ENCODE measurements at regions not wholly inside any gene's neighbourhood (a gene's known extent, or its start where the extent isn't known, plus 50 kb on each side); places are given as distances from the start of the nearest gene placed in this dataset.

DNA sequence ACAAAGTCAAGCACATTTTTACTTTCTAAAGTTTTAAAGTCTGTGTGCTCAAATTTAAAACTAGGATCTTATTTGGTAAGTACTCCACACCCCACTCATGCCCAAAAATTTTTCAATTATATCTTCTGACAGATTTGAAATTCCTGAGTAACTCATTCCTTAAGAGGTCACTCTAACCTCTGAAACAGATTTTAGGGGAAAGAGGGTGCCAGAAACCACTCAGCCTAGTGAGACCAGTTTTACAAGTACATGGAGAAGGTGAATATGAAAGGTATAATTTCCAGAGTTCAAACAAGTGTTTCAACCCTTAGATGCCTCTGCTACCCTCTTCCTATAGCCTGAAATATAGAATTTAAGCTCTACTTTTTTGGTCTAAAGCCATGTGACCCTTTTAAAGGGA lies 79.2 kb downstream of the C7orf25 start:
- DNase-seq (ENCODE audit: low read depth): no peak
- TF ChIP-seq, protein P1, sequence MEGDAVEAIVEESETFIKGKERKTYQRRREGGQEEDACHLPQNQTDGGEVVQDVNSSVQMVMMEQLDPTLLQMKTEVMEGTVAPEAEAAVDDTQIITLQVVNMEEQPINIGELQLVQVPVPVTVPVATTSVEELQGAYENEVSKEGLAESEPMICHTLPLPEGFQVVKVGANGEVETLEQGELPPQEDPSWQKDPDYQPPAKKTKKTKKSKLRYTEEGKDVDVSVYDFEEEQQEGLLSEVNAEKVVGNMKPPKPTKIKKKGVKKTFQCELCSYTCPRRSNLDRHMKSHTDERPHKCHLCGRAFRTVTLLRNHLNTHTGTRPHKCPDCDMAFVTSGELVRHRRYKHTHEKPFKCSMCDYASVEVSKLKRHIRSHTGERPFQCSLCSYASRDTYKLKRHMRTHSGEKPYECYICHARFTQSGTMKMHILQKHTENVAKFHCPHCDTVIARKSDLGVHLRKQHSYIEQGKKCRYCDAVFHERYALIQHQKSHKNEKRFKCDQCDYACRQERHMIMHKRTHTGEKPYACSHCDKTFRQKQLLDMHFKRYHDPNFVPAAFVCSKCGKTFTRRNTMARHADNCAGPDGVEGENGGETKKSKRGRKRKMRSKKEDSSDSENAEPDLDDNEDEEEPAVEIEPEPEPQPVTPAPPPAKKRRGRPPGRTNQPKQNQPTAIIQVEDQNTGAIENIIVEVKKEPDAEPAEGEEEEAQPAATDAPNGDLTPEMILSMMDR (IDR thresholded peaks at IDR 0.05; ENCODE audit: low read length, missing control alignments): no peak

DNA sequence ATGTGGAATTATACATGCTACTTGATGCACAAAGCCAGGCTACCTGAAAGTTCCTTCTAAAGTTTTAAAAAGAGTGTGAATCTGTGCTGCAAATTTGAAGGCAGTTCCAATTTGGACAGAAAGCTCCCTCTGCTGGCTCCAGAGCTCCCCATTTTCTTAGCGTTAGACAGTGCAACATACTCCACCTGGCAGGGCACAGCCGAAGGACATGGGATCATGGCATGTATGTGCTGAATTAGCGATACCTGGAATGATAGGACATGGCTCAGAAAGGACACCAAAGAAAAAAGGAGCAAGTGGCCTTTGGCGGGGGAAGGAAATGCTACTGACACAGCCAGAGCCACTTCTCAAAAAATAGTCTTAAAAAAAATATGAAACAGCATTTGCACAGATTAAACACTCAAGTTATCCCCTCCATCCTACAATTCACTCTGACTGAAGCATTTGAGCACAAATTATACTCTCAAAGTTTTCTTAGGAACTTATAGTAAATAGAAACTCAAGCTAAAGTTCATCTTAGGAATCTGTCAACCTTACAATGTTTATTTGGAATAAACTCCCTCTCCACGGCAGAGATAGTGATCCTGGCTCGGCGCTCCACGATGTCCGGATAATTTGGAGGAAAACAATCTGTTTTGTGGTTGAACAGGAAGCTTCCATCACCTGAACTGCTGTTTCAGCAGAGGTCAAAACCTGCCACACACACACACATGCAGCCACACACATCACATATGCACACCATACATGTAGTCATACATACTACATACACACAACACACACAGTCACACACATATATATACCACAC lies 80.0 kb downstream of the C7orf25 start:
- DNase-seq (ENCODE audit: low read depth): peak; percentile 62
- TF ChIP-seq, protein P1 (IDR thresholded peaks at IDR 0.05; ENCODE audit: low read length, missing control alignments): peak; percentile 84
- no peak overlapping the region for H3K4me3 ChIP-seq (replicated peaks; ENCODE audit: low read depth, low read length)

More for the DNA sequence above, 79.2 kb downstream of the C7orf25 start:
- H3K4me3 ChIP-seq (replicated peaks; ENCODE audit: low read depth, low read length): no peak overlapping the region

DNA sequence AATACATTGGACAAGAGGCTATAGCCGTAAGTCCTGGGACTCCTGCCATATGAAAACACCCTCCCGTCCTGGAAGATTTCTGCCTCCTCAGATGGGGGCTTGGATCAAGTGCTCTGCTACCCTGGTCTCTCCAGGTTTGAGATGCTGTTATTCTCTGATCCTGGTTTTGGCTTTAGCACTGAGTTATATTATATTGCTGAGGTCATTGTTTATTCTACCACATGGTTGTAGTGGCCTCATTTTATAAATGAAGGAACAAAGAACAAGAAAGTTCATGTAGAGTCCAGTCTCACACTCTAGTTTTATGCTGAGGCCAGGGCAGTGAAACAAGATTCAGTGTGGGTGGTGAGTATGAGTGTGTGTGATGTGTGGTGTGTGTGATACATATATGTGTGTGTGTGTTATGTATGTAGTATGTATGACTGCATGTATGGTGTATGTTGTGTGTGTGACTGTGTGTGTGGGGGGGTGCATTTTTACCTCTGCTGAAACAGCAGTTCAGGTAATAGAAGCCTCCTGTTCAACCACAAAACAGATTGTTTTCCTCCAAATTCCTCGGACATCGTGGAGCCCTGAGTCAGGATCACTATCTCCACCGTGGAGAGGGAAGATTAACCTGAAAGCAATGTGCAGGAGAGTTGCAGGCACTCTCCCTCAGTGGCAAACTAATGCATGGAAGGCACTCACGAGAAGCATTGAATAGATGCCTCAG lies 80.7 kb downstream of the C7orf25 start:
- H3K4me3 ChIP-seq (replicated peaks; ENCODE audit: low read depth, low read length): no peak overlapping the region
- DNase-seq (ENCODE audit: low read depth): peak; percentile 2
- TF ChIP-seq, protein P1 (IDR thresholded peaks at IDR 0.05; ENCODE audit: low read length, missing control alignments): no peak

DNA sequence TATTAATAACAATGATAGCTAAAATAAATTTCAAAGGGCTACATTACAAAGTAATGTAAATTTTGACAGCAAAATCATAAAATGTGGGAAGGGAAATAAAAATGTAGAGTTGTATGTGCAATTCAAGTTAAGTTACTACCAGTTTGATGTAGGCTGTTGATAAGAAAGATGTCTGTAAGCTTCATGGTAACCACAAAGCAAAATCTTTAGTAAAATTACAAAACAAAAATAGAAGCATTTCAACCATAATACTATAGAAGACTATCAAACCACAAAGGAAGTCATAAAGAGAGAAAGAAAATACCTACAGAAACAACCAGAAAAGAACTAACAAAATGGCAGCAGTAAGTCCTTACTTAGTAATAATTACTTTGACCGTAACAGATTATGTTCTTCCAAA lies 99.1 kb downstream of the C7orf25 start:
- no peak overlapping the region for H3K4me3 ChIP-seq (replicated peaks; ENCODE audit: low read depth, low read length)
- no peak for DNase-seq (ENCODE audit: low read depth)
- TF ChIP-seq, protein P1 (IDR thresholded peaks at IDR 0.05; ENCODE audit: low read length, missing control alignments): no peak

DNA sequence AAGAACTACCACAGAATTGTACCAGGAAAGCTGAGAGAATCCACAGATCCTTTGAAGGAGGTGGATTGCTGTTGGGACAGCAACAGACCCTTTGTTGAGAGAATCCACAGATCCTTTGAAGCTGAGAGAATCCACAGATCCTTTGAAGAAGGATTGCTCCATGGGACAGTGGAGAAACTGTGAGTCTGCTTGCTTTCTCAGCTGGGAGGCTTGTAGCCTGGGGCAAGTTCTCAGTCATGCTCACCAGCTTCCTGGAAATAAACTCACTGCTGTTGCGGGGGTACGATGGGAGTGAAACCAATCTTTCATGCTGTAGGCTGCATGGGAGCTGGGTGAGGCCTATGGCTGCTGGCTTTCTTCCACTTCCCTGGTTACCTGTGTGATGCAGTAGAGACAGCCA lies 106.3 kb downstream of the C7orf25 start:
- DNase-seq (ENCODE audit: low read depth): no peak

DNA sequence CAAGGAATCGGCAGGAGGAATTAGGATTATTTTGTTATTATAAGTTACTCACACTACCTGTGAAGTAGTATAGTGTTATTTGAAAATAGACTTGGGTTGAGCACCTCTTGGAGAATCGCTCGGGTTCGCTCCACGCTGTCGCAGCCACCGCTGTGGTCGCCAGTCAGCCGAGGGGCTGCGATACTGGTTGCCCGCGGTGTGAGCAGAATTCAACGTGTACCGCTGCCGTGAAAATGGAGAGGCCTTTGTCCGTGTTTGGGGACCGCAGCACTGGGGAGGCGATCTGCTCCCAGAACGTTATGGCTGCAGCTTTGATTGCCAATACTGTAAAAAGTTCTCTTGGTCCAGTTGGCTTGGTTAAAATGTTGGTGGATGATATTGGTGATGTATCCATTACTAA lies 117.2 kb downstream of the C7orf25 start:
- no peak for DNase-seq (ENCODE audit: low read depth)
- no peak overlapping the region for H3K4me3 ChIP-seq (replicated peaks; ENCODE audit: low read depth, low read length)
- TF ChIP-seq, protein P1 (IDR thresholded peaks at IDR 0.05; ENCODE audit: low read length, missing control alignments): no peak

More for the DNA sequence above, 106.3 kb downstream of the C7orf25 start:
- TF ChIP-seq, protein P1 (IDR thresholded peaks at IDR 0.05; ENCODE audit: low read length, missing control alignments): no peak
- no peak overlapping the region for H3K4me3 ChIP-seq (replicated peaks; ENCODE audit: low read depth, low read length)

Data from fibroblast of pulmonary artery (primary cell).